ENCODE measurements at regions not wholly inside any gene's neighbourhood (a gene's known extent, or its start where the extent isn't known, plus 50 kb on each side); places are given as distances from the start of the nearest gene placed in this dataset.
"Not testable (repeated sequence)": the region's sequence is repeated elsewhere in the genome, so short reads cannot be mapped to it uniquely, and the experiment has no call there.

GRCh38 chr1:115458426-115459114 is 120.5 kb upstream of the NGF start:
- in situ Hi-C loops (cut with HindIII; ENCODE audit: low sequenced_read_pairs): no loop called here

GRCh38 chr1:115457289-115457688 is 119.2 kb upstream of the NGF start:
- in situ Hi-C loops (cut with HindIII; ENCODE audit: low sequenced_read_pairs): no loop called here

- in situ Hi-C loops (cut with HindIII; ENCODE audit: low sequenced_read_pairs): no loop called here
These were observed 118.5 kb upstream of the NGF start for GRCh38 chr1:115456441-115456961.

GRCh38 chr1:115454837-115455511 is 116.9 kb upstream of the NGF start:
- in situ Hi-C loops (cut with HindIII; ENCODE audit: low sequenced_read_pairs): no loop called here

- in situ Hi-C loops (cut with HindIII; ENCODE audit: low sequenced_read_pairs): no loop called here
These were observed 115.6 kb upstream of the NGF start for GRCh38 chr1:115453666-115454065.

GRCh38 chr1:115452600-115453329 is 114.7 kb upstream of the NGF start:
- in situ Hi-C loops (cut with HindIII; ENCODE audit: low sequenced_read_pairs): no loop called here

- in situ Hi-C loops (cut with HindIII; ENCODE audit: low sequenced_read_pairs): no loop called here
These were observed 112.5 kb upstream of the NGF start for GRCh38 chr1:115450501-115451040.

GRCh38 chr1:115448282-115449044 is 110.4 kb upstream of the NGF start:
- in situ Hi-C loops (cut with HindIII; ENCODE audit: low sequenced_read_pairs): no loop called here

GRCh38 chr1:115447672-115448071 is 109.6 kb upstream of the NGF start:
- in situ Hi-C loops (cut with HindIII; ENCODE audit: low sequenced_read_pairs): no loop called here

- in situ Hi-C loops (cut with HindIII; ENCODE audit: low sequenced_read_pairs): no loop called here
These were observed 107.0 kb upstream of the NGF start for GRCh38 chr1:115445090-115445489.

- in situ Hi-C loops (cut with HindIII; ENCODE audit: low sequenced_read_pairs): no loop called here
These were observed 102.7 kb upstream of the NGF start for GRCh38 chr1:115440733-115441132.

- in situ Hi-C loops (cut with HindIII; ENCODE audit: low sequenced_read_pairs): not testable (repeated sequence)
These were observed 101.5 kb upstream of the NGF start for GRCh38 chr1:115439520-115439919.

- in situ Hi-C loops (cut with HindIII; ENCODE audit: low sequenced_read_pairs): no loop called here
These were observed 99.1 kb upstream of the NGF start for GRCh38 chr1:115437196-115437595.

GRCh38 chr1:115436596-115436995 is 98.5 kb upstream of the NGF start:
- in situ Hi-C loops (cut with HindIII; ENCODE audit: low sequenced_read_pairs): no loop called here

GRCh38 chr1:115433483-115433882 is 95.4 kb upstream of the NGF start:
- in situ Hi-C loops (cut with HindIII; ENCODE audit: low sequenced_read_pairs): no loop called here

- in situ Hi-C loops (cut with HindIII; ENCODE audit: low sequenced_read_pairs): no loop called here
These were observed 94.0 kb upstream of the NGF start for GRCh38 chr1:115432061-115432460.

- in situ Hi-C loops (cut with HindIII; ENCODE audit: low sequenced_read_pairs): no loop called here
These were observed 92.6 kb upstream of the NGF start for GRCh38 chr1:115430441-115431158.

GRCh38 chr1:115429884-115430283 is 91.8 kb upstream of the NGF start:
- in situ Hi-C loops (cut with HindIII; ENCODE audit: low sequenced_read_pairs): no loop called here

GRCh38 chr1:115429241-115429640 is 91.2 kb upstream of the NGF start:
- in situ Hi-C loops (cut with HindIII; ENCODE audit: low sequenced_read_pairs): no loop called here

- in situ Hi-C loops (cut with HindIII; ENCODE audit: low sequenced_read_pairs): no loop called here
These were observed 90.6 kb upstream of the NGF start for GRCh38 chr1:115428676-115429075.
